Choroid plexus epithelial cell (primary cell): ENCODE measurements at regions not wholly inside any gene's neighbourhood (a gene's known extent, or its start where the extent isn't known, plus 50 kb on each side); places are given as distances from the start of the nearest gene placed in this dataset.
"Not testable (repeated sequence)": the region's sequence is repeated elsewhere in the genome, so short reads cannot be mapped to it uniquely, and the experiment has no call there.

Source experiments
- DNase-seq: peaks from one replicate; pipeline ENCODE4 v3.0.0-alpha.2; 2010; ENCODE audit warnings: low read depth
- H3K4me3 ChIP-seq: 2 replicates; pipeline ENCODE4 v1.5.1; 2011; ENCODE audit warnings: low read depth, mild to moderate bottlenecking, control low read depth, low read length, moderate library complexity
- TF ChIP-seq, protein P1 (sequence below): conservative IDR thresholded peaks from 2 replicates; pipeline ENCODE4 v1.5.1; 2011; ENCODE audit warnings: low read depth, mild to moderate bottlenecking, control low read depth, inconsistent platforms, low read length, moderate library complexity

DNA sequence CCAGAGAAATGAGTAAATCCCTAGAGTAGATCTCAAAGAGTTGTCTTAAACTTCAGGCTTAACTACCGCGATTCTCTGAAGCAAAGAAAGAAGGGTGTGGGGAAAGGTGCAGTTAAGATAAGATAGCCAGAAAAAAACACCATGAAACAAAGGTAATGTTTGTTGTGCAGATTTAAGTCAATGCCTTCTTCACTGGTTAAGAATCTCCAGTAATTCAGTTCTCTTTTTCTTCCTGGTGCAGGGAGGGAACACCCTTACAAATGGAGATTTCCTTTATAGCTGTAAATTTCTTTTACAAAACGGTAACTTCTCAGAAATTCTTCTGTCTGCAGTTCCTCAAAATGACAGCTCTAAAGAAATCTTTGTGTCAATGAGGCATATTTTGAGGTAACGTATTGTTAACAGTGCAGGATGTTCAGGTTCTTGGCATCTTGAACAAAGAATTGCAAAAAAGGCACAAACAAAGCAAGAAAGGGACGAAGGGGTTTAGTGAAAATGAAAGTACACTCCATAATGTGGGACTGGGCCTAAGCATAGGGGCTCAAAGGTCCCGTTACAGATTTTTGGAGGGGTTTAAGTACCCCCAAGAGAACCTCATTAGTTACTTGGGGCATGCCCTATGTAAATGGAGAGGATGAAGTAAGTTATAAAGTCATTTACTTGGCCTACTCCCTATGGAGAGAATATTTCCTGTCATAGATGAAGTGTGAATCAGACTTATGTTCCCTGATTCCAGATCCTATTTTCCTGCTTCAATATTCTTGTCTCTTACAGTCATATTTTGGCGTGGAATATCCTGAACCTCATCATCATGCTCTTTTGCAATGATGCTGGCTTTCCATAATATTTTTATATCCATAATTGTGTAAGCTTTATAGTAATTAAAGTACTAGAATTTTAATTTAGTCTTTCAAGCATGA is 492.0 kb downstream of the PCDH11X start:
- TF ChIP-seq, protein P1, sequence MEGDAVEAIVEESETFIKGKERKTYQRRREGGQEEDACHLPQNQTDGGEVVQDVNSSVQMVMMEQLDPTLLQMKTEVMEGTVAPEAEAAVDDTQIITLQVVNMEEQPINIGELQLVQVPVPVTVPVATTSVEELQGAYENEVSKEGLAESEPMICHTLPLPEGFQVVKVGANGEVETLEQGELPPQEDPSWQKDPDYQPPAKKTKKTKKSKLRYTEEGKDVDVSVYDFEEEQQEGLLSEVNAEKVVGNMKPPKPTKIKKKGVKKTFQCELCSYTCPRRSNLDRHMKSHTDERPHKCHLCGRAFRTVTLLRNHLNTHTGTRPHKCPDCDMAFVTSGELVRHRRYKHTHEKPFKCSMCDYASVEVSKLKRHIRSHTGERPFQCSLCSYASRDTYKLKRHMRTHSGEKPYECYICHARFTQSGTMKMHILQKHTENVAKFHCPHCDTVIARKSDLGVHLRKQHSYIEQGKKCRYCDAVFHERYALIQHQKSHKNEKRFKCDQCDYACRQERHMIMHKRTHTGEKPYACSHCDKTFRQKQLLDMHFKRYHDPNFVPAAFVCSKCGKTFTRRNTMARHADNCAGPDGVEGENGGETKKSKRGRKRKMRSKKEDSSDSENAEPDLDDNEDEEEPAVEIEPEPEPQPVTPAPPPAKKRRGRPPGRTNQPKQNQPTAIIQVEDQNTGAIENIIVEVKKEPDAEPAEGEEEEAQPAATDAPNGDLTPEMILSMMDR: no peak
- no peak overlapping the region for H3K4me3 ChIP-seq
- DNase-seq: no peak

DNA sequence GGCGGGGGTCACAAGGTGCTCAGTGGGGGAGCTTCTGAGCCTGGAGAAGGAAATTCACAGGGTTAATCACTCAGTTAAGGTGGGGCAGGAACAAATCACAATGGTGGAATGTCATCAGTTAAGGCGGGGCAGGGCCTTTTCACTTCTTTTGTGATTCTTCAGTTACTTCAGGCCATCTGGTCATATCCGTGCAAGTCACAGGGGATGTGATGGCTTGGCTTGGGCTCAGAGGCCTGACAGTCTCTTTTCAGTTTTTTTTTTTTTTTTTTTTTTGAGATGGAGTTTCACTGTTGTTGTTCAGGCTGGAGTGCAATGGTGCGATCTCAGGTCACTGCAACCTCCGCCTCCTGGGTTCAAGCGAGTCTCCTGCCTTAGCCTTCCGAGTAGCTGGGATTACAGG is 499.4 kb downstream of the PCDH11X start:
- DNase-seq: not testable (repeated sequence)

DNA sequence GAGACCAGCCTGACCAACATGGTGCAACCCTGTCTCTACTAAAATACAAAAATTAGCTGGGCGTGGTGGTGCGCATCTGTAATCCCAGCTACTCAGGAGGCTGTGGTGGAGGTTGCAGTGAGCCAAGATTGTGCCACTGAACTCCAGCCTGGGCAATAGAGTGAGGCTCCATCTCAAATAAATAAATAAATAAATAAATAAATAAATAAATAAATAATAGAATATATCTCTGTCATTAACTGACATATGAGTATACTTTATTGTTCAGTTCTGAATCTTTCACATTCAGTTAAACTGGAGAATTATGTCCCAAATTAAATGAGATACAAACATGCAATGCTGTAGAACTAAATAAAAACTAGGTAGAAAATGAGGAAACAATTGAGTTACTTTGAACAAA is 501.2 kb downstream of the PCDH11X start:
- not testable (repeated sequence) for H3K4me3 ChIP-seq, DNase-seq

More for the DNA sequence above, 499.4 kb downstream of the PCDH11X start:
- H3K4me3 ChIP-seq: not testable (repeated sequence)

DNA sequence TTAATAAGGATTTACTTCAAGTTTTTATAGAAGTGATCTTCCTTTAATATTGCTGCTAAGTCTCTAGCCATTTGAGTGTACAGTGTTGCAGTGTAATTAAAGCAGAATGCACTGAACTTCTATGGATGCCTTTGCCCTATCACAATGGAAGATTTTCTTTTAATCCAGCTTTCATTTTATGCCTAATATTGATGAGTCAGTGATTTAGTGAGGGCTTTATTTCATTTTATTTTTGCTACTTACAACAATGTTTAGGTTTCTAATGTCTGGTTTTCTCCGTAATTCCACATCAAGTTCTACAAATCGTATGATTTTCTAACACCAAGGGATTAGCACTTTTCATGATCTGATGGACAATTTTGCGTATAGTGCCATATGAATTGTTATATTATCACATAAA is 504.1 kb downstream of the PCDH11X start:
- no peak for DNase-seq
- H3K4me3 ChIP-seq: no peak overlapping the region
- TF ChIP-seq, protein P1: no peak

DNA sequence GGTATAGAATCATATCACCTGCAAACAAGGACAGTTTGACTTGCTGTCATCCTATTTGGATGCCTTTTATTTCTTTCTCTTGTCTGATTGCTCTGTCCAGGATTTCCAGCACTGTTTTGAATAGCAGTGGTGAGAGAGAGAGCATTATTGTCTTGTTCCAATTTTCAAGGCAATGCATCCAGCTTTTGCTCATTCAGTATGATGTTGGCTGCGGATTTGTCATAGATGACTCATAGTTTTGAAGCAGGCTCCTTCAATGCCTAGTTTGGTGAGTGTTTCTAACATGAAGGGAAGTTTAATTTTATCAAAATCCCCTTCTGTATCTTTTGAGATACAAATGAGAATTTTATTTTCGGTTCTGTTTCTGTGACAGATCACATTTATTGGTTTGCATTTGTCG is 518.9 kb downstream of the PCDH11X start:
- not testable (repeated sequence) for H3K4me3 ChIP-seq, DNase-seq

DNA sequence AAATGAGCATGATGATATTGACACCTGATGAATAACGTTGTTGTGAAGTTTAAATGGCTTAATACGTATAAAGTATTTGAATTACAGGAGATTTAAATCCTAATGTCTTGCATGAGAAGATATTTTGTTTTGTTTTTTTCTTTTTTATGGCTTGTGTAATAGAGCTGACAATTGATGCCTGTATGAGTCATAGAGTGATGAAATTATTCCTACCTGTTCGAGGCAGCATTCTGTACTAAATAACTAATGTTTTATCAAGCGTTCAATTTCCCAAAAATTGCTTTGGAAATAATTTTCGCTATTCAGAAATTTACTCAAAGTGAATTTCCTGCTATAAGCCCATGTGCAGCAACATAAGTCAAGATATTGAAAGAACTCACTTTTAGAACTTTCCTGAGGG is 554.0 kb downstream of the PCDH11X start:
- DNase-seq, H3K4me3 ChIP-seq: not testable (repeated sequence)

DNA sequence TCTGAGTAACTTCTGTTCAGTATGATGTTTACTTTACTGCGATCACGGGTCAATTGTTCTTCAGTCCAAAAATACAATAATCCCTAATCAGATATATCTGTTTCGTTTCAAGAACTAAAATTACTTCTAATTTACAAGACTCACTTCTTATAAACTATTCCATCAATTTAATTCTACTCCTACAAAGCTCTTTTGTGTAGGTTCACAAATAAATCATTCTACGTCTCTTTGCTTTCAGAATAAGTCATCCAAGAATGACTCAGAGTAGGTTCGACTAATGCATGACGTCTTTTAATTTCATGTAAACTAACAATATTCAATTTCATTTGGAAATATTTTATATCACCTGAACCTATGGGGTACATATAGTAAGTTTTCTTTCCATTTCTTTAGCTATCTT is 571.9 kb downstream of the PCDH11X start:
- DNase-seq, H3K4me3 ChIP-seq: not testable (repeated sequence)

DNA sequence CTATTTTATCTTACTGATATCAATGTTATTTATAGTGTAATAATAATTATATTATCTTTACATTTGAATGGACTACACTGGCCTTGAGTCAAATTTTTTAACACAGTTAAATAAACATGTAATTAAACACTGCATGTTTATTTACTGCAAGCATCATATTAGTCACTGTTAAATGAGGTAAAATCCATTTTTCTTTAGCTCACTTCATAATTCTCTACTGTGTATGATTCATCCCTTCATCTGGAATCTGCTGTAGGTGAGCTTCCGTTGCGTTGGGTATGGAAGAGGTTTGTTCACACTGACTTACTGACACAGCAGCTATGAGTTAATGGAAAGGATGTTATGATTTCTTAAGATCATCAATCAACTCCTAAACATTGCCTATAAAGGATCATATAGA is 572.3 kb downstream of the PCDH11X start:
- no peak overlapping the region for H3K4me3 ChIP-seq
- TF ChIP-seq, protein P1: no peak
- no peak for DNase-seq
